WTC11 (cell line): ENCODE measurements at regions not wholly inside any gene's neighbourhood (a gene's known extent, or its start where the extent isn't known, plus 50 kb on each side); places are given as distances from the start of the nearest gene placed in this dataset.

Experiments used
- FOXP1 ChIP-seq: sonication (generic); formaldehyde crosslinking; IDR thresholded peaks from 2 replicates; pipeline ENCODE4 v1.8.0; 2022; ENCODE audit warnings: missing genetic modification reagents, mild to moderate bottlenecking, moderate library complexity, borderline replicate concordance
- TF ChIP-seq, protein P1 (sequence below): sonication (generic); formaldehyde crosslinking; IDR thresholded peaks from 2 replicates; pipeline ENCODE4 v1.8.1; 2023; ENCODE audit warnings: mild to moderate bottlenecking, moderate library complexity, missing genetic modification reagents
- TF ChIP-seq, protein P2 (sequence below): sonication (generic); formaldehyde crosslinking; IDR thresholded peaks from 2 replicates; pipeline ENCODE4 v1.8.0; 2022; ENCODE audit warnings: mild to moderate bottlenecking, missing genetic modification reagents
- TF ChIP-seq, protein P3 (sequence below): fragments of 200-600 bp; IDR thresholded peaks from 2 replicates; pipeline ENCODE4 v1.8.0; 2022; ENCODE audit warnings: antibody characterized with exemption
- TF ChIP-seq, protein P4 (sequence below): sonication (generic); formaldehyde crosslinking; IDR thresholded peaks from 2 replicates; pipeline ENCODE4 v1.8.0; 2022; ENCODE audit warnings: missing genetic modification reagents

DNA sequence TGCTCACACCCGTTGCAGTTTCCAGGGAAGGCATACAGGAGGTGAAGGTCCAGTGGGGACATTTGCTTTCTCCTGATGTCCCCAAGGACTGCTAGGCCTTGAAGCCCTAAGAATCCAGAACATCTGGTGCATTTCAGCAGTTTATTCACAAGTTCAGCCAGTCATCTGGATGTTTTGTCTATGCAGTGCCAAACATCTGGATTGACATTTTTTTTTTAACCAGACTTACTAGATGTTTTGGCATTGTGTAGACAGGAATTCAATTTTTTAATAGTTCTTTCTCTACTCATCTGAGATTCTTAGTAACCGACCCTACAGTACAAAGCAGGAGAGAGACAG lies 256.2 kb downstream of the CLIC5 start:
- no peak for TF ChIP-seq FOXP1
- TF ChIP-seq, protein P1, sequence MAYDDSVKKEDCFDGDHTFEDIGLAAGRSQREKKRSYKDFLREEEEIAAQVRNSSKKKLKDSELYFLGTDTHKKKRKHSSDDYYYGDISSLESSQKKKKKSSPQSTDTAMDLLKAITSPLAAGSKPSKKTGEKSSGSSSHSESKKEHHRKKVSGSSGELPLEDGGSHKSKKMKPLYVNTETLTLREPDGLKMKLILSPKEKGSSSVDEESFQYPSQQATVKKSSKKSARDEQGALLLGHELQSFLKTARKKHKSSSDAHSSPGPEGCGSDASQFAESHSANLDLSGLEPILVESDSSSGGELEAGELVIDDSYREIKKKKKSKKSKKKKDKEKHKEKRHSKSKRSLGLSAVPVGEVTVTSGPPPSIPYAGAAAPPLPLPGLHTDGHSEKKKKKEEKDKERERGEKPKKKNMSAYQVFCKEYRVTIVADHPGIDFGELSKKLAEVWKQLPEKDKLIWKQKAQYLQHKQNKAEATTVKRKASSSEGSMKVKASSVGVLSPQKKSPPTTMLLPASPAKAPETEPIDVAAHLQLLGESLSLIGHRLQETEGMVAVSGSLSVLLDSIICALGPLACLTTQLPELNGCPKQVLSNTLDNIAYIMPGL (CRISPR knock-in tag): no peak
- TF ChIP-seq, protein P2, sequence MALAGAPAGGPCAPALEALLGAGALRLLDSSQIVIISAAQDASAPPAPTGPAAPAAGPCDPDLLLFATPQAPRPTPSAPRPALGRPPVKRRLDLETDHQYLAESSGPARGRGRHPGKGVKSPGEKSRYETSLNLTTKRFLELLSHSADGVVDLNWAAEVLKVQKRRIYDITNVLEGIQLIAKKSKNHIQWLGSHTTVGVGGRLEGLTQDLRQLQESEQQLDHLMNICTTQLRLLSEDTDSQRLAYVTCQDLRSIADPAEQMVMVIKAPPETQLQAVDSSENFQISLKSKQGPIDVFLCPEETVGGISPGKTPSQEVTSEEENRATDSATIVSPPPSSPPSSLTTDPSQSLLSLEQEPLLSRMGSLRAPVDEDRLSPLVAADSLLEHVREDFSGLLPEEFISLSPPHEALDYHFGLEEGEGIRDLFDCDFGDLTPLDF: no peak
- TF ChIP-seq, protein P3, sequence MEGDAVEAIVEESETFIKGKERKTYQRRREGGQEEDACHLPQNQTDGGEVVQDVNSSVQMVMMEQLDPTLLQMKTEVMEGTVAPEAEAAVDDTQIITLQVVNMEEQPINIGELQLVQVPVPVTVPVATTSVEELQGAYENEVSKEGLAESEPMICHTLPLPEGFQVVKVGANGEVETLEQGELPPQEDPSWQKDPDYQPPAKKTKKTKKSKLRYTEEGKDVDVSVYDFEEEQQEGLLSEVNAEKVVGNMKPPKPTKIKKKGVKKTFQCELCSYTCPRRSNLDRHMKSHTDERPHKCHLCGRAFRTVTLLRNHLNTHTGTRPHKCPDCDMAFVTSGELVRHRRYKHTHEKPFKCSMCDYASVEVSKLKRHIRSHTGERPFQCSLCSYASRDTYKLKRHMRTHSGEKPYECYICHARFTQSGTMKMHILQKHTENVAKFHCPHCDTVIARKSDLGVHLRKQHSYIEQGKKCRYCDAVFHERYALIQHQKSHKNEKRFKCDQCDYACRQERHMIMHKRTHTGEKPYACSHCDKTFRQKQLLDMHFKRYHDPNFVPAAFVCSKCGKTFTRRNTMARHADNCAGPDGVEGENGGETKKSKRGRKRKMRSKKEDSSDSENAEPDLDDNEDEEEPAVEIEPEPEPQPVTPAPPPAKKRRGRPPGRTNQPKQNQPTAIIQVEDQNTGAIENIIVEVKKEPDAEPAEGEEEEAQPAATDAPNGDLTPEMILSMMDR: no peak
- TF ChIP-seq, protein P4, sequence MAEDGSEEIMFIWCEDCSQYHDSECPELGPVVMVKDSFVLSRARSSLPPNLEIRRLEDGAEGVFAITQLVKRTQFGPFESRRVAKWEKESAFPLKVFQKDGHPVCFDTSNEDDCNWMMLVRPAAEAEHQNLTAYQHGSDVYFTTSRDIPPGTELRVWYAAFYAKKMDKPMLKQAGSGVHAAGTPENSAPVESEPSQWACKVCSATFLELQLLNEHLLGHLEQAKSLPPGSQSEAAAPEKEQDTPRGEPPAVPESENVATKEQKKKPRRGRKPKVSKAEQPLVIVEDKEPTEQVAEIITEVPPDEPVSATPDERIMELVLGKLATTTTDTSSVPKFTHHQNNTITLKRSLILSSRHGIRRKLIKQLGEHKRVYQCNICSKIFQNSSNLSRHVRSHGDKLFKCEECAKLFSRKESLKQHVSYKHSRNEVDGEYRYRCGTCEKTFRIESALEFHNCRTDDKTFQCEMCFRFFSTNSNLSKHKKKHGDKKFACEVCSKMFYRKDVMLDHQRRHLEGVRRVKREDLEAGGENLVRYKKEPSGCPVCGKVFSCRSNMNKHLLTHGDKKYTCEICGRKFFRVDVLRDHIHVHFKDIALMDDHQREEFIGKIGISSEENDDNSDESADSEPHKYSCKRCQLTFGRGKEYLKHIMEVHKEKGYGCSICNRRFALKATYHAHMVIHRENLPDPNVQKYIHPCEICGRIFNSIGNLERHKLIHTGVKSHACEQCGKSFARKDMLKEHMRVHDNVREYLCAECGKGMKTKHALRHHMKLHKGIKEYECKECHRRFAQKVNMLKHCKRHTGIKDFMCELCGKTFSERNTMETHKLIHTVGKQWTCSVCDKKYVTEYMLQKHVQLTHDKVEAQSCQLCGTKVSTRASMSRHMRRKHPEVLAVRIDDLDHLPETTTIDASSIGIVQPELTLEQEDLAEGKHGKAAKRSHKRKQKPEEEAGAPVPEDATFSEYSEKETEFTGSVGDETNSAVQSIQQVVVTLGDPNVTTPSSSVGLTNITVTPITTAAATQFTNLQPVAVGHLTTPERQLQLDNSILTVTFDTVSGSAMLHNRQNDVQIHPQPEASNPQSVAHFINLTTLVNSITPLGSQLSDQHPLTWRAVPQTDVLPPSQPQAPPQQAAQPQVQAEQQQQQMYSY (CRISPR knock-in tag): no peak
